GM23338 (cell line): ENCODE measurements at regions not wholly inside any gene's neighbourhood (a gene's known extent, or its start where the extent isn't known, plus 50 kb on each side); places are given as distances from the start of the nearest gene placed in this dataset.

ENCODE experiments used
- ATAC-seq: fragments of 200-7000 bp; cut with Tn5 transposase; 3 replicates; pipeline ENCODE4 v1.9.1; 2020
- DNase-seq: peaks from one replicate; pipeline ENCODE4 v3.0.0-alpha.2; 2015; ENCODE audit warnings: low spot score
- H2AFZ ChIP-seq: fragments of 200-600 bp; sonication (generic); 2 replicates; pipeline ENCODE4 v1.8.0; 2016; ENCODE audit warnings: antibody characterized with exemption, mild to moderate bottlenecking, moderate library complexity
- H3F3A ChIP-seq: fragments of 200-600 bp; sonication (generic); replicated peaks from 2 replicates; pipeline ENCODE4 v1.8.0; 2017; ENCODE audit warnings: antibody characterized with exemption, mixed run types, low read depth
- H3K27ac ChIP-seq: fragments of 200-600 bp; sonication (generic); 2 replicates; pipeline ENCODE4 v1.6.1; 2016; ENCODE audit warnings: low read depth
- H3K27me3 ChIP-seq: fragments of 200-600 bp; sonication (generic); 2 replicates; pipeline ENCODE4 v1.8.0; 2016; ENCODE audit warnings: mild to moderate bottlenecking, mixed run types, moderate library complexity; ENCODE audit not compliant: insufficient read depth
- H3K36me3 ChIP-seq: fragments of 200-600 bp; sonication (generic); 2 replicates; pipeline ENCODE4 v1.8.0; 2016; ENCODE audit warnings: mild to moderate bottlenecking; ENCODE audit not compliant: insufficient read depth
- H3K4me1 ChIP-seq: fragments of 200-600 bp; sonication (generic); 2 replicates; pipeline ENCODE4 v1.8.0; 2016; ENCODE audit warnings: mild to moderate bottlenecking, moderate library complexity; ENCODE audit not compliant: insufficient read depth
- H3K4me2 ChIP-seq: fragments of 200-600 bp; sonication (generic); 2 replicates; pipeline ENCODE4 v1.7.1; 2017; ENCODE audit warnings: mixed run types
- H3K4me3 ChIP-seq: fragments of 200-600 bp; sonication (generic); 2 replicates; pipeline ENCODE4 v1.6.1; 2016; ENCODE audit warnings: mixed run types
- H3K79me2 ChIP-seq: fragments of 200-600 bp; sonication (generic); replicated peaks from 2 replicates; pipeline ENCODE4 v1.8.0; 2017; ENCODE audit warnings: mild to moderate bottlenecking; ENCODE audit not compliant: insufficient read depth
- H3K9me2 ChIP-seq: fragments of 200-600 bp; sonication (generic); 2 replicates; pipeline ENCODE4 v1.8.0; 2017; ENCODE audit not compliant: insufficient read depth
- H4K20me1 ChIP-seq: fragments of 200-600 bp; sonication (generic); replicated peaks from 2 replicates; pipeline ENCODE4 v1.8.0; 2017; ENCODE audit warnings: mild to moderate bottlenecking; ENCODE audit not compliant: insufficient read depth
- H3K27ac Mint-ChIP-seq: 2 replicates; pipeline ENCODE4 v1.8.0; 2020; ENCODE audit warnings: inconsistent platforms, mild to moderate bottlenecking, moderate library complexity, mixed read lengths
- H3K27me3 Mint-ChIP-seq: 3 replicates; pipeline ENCODE4 v1.8.0; 2022; ENCODE audit warnings: low read depth, mild to moderate bottlenecking, moderate library complexity, mixed read lengths, inconsistent platforms; ENCODE audit not compliant: insufficient read depth, poor library complexity
- H3K36me3 Mint-ChIP-seq: 3 replicates; pipeline ENCODE4 v1.8.0; 2021; ENCODE audit warnings: low read depth, mild to moderate bottlenecking, inconsistent platforms, moderate library complexity, mixed read lengths
- H3K4me1 Mint-ChIP-seq: 3 replicates; pipeline ENCODE4 v1.8.0; 2020; ENCODE audit warnings: mild to moderate bottlenecking, inconsistent platforms, mixed read lengths
- H3K4me3 Mint-ChIP-seq: 3 replicates; pipeline ENCODE4 v1.8.0; 2021; ENCODE audit warnings: moderate library complexity, mild to moderate bottlenecking, inconsistent platforms, mixed read lengths
- H3K9me3 Mint-ChIP-seq: 3 replicates; pipeline ENCODE4 v1.8.0; 2020; ENCODE audit warnings: moderate library complexity, mild to moderate bottlenecking, inconsistent platforms, mixed read lengths
- CTCF ChIP-seq, 2 experiments: fragments of 200-600 bp in 1 of 2; sonication (generic) in 1 of 2; conservative IDR thresholded peaks; 2 replicates each; pipeline versions ENCODE4 v1.5.1 to v1.6.1; 2016 to 2017; ENCODE audit warnings: antibody characterized with exemption in 2 of 2, low read depth in 2 of 2, mild to moderate bottlenecking in 2 of 2, moderate library complexity in 1 of 2
- NANOG ChIP-seq: IDR thresholded peaks from 2 replicates; pipeline ENCODE4 v1.6.1; 2016; ENCODE audit warnings: antibody characterized with exemption, borderline replicate concordance
- POLR2AphosphoS5 ChIP-seq: IDR thresholded peaks from 2 replicates; pipeline ENCODE4 v1.6.1; 2016; ENCODE audit warnings: antibody characterized with exemption, low read depth
- REST ChIP-seq: IDR thresholded peaks from one replicate; pipeline ENCODE4 v1.6.1; 2018; ENCODE audit warnings: antibody characterized with exemption; ENCODE audit not compliant: unreplicated experiment
- STAT1 ChIP-seq: IDR thresholded peaks from one replicate; pipeline ENCODE4 v1.6.1; 2016; ENCODE audit warnings: antibody characterized with exemption; ENCODE audit not compliant: unreplicated experiment
- ZNF114 ChIP-seq: fragments of 250-450 bp; sonication (Bioruptor Pico); IDR thresholded peaks from 2 replicates; pipeline ENCODE4 v1.5.0; 2020; ENCODE audit warnings: mild to moderate bottlenecking, moderate library complexity

GRCh38 chr5:133897431-133897830 is 71.0 kb downstream of the C5orf15 start (continued):
- no peak for TF ChIP-seq REST
- no peak for TF ChIP-seq CTCF (conservative IDR thresholded peaks at IDR 0.05; ENCODE audit: low read depth in 2 of 2)
- no peak for TF ChIP-seq NANOG
- no peak for TF ChIP-seq POLR2AphosphoS5
- TF ChIP-seq STAT1, result no peak

GRCh38 chr5:133896873-133897272 is 71.6 kb downstream of the C5orf15 start:
- Histone ChIP-seq H3K27ac (no peak overlapping the region), H3K4me1 (no peaks in the 10 kb centered on the region), H3K36me3 (no peaks in the 10 kb centered on the region), H3K4me3 (no peak overlapping the region), H3K27me3 (no peaks in the 10 kb centered on the region), H3K79me2 (no peaks in the 10 kb centered on the region), H3K4me2 (no peak overlapping the region), H2AFZ (no peak overlapping the region), H3F3A (no peaks in the 10 kb centered on the region), H4K20me1 (no peaks in the 10 kb centered on the region), H3K9me2 (no peaks in the 10 kb centered on the region)
- DNase-seq (no peak), ATAC-seq (no peak)
- TF ChIP-seq ZNF114 (CRISPR knock-in tag) (no peak), POLR2AphosphoS5 (no peak), REST (no peak)
- Mint-ChIP-seq H3K27me3 (no peaks in the 10 kb centered on the region), H3K36me3 (no peaks in the 10 kb centered on the region), H3K4me1 (no peaks in the 10 kb centered on the region), H3K4me3 (no peak overlapping the region), H3K9me3 (no peaks in the 10 kb centered on the region), H3K27ac (no peak overlapping the region)
